ENCODE measurements at regions not wholly inside any gene's neighbourhood (a gene's known extent, or its start where the extent isn't known, plus 50 kb on each side); places are given as distances from the start of the nearest gene placed in this dataset.

DNA sequence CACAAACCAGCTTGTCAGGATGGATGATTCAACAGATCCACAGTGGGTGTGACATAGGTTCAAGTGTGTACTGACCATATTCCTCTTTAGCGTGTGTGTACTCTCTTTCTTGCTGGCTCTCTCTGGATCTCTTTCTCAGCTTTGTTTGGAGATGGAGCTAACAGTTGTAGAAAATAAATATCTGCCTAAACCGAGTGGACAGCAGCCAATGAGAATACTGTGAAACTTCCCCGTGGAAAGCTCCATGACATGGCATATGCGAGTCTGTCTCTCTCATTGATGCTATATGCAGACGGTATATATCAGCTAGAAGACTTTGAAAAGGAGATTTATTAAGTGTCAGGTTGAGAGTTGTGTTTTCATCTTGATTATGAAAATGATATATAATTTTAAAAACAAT is 406.5 kb upstream of the SUCLG2 start:
- TF ChIP-seq EZH2 (IDR thresholded peaks at IDR 0.05; ENCODE audit: low read depth, low read length, severe bottlenecking), result no peak
- TF ChIP-seq, protein P1, sequence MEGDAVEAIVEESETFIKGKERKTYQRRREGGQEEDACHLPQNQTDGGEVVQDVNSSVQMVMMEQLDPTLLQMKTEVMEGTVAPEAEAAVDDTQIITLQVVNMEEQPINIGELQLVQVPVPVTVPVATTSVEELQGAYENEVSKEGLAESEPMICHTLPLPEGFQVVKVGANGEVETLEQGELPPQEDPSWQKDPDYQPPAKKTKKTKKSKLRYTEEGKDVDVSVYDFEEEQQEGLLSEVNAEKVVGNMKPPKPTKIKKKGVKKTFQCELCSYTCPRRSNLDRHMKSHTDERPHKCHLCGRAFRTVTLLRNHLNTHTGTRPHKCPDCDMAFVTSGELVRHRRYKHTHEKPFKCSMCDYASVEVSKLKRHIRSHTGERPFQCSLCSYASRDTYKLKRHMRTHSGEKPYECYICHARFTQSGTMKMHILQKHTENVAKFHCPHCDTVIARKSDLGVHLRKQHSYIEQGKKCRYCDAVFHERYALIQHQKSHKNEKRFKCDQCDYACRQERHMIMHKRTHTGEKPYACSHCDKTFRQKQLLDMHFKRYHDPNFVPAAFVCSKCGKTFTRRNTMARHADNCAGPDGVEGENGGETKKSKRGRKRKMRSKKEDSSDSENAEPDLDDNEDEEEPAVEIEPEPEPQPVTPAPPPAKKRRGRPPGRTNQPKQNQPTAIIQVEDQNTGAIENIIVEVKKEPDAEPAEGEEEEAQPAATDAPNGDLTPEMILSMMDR (IDR thresholded peaks at IDR 0.05; ENCODE audit: control extremely low read depth in 1 of 3, insufficient read depth in 1 of 3, low read depth in 1 of 3, low read length in 3 of 3), result no peak
- TF ChIP-seq POLR2AphosphoS5 (IDR thresholded peaks at IDR 0.05; ENCODE audit: low read depth, low read length), result no peak
- no peak for TF ChIP-seq POLR2A (IDR thresholded peaks at IDR 0.05; ENCODE audit: control extremely low read depth in 1 of 2, low read depth in 2 of 2, low read length in 2 of 2)
- TF ChIP-seq, protein P2, sequence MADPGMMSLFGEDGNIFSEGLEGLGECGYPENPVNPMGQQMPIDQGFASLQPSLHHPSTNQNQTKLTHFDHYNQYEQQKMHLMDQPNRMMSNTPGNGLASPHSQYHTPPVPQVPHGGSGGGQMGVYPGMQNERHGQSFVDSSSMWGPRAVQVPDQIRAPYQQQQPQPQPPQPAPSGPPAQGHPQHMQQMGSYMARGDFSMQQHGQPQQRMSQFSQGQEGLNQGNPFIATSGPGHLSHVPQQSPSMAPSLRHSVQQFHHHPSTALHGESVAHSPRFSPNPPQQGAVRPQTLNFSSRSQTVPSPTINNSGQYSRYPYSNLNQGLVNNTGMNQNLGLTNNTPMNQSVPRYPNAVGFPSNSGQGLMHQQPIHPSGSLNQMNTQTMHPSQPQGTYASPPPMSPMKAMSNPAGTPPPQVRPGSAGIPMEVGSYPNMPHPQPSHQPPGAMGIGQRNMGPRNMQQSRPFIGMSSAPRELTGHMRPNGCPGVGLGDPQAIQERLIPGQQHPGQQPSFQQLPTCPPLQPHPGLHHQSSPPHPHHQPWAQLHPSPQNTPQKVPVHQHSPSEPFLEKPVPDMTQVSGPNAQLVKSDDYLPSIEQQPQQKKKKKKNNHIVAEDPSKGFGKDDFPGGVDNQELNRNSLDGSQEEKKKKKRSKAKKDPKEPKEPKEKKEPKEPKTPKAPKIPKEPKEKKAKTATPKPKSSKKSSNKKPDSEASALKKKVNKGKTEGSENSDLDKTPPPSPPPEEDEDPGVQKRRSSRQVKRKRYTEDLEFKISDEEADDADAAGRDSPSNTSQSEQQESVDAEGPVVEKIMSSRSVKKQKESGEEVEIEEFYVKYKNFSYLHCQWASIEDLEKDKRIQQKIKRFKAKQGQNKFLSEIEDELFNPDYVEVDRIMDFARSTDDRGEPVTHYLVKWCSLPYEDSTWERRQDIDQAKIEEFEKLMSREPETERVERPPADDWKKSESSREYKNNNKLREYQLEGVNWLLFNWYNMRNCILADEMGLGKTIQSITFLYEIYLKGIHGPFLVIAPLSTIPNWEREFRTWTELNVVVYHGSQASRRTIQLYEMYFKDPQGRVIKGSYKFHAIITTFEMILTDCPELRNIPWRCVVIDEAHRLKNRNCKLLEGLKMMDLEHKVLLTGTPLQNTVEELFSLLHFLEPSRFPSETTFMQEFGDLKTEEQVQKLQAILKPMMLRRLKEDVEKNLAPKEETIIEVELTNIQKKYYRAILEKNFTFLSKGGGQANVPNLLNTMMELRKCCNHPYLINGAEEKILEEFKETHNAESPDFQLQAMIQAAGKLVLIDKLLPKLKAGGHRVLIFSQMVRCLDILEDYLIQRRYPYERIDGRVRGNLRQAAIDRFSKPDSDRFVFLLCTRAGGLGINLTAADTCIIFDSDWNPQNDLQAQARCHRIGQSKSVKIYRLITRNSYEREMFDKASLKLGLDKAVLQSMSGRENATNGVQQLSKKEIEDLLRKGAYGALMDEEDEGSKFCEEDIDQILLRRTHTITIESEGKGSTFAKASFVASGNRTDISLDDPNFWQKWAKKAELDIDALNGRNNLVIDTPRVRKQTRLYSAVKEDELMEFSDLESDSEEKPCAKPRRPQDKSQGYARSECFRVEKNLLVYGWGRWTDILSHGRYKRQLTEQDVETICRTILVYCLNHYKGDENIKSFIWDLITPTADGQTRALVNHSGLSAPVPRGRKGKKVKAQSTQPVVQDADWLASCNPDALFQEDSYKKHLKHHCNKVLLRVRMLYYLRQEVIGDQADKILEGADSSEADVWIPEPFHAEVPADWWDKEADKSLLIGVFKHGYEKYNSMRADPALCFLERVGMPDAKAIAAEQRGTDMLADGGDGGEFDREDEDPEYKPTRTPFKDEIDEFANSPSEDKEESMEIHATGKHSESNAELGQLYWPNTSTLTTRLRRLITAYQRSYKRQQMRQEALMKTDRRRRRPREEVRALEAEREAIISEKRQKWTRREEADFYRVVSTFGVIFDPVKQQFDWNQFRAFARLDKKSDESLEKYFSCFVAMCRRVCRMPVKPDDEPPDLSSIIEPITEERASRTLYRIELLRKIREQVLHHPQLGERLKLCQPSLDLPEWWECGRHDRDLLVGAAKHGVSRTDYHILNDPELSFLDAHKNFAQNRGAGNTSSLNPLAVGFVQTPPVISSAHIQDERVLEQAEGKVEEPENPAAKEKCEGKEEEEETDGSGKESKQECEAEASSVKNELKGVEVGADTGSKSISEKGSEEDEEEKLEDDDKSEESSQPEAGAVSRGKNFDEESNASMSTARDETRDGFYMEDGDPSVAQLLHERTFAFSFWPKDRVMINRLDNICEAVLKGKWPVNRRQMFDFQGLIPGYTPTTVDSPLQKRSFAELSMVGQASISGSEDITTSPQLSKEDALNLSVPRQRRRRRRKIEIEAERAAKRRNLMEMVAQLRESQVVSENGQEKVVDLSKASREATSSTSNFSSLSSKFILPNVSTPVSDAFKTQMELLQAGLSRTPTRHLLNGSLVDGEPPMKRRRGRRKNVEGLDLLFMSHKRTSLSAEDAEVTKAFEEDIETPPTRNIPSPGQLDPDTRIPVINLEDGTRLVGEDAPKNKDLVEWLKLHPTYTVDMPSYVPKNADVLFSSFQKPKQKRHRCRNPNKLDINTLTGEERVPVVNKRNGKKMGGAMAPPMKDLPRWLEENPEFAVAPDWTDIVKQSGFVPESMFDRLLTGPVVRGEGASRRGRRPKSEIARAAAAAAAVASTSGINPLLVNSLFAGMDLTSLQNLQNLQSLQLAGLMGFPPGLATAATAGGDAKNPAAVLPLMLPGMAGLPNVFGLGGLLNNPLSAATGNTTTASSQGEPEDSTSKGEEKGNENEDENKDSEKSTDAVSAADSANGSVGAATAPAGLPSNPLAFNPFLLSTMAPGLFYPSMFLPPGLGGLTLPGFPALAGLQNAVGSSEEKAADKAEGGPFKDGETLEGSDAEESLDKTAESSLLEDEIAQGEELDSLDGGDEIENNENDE (IDR thresholded peaks at IDR 0.05; ENCODE audit: insufficient replicate concordance, low read length), result no peak
- TF ChIP-seq, protein P3, sequence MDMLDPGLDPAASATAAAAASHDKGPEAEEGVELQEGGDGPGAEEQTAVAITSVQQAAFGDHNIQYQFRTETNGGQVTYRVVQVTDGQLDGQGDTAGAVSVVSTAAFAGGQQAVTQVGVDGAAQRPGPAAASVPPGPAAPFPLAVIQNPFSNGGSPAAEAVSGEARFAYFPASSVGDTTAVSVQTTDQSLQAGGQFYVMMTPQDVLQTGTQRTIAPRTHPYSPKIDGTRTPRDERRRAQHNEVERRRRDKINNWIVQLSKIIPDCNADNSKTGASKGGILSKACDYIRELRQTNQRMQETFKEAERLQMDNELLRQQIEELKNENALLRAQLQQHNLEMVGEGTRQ (IDR thresholded peaks at IDR 0.05; ENCODE audit: low read length), result no peak
- TF ChIP-seq EP300 (IDR thresholded peaks at IDR 0.05; ENCODE audit: borderline replicate concordance in 1 of 2, low read depth in 2 of 2, low read length in 2 of 2), result no peak
- no peak for TF ChIP-seq YY1 (IDR thresholded peaks at IDR 0.05; ENCODE audit: low read depth, low read length)
- TF ChIP-seq TAF1 (IDR thresholded peaks at IDR 0.05; ENCODE audit: low read depth, low read length), result no peak
- no peak for TF ChIP-seq ZNF274 (IDR thresholded peaks at IDR 0.05; ENCODE audit: borderline replicate concordance, extremely low read depth, low read length)
- no peak for TF ChIP-seq JUND (IDR thresholded peaks at IDR 0.05; ENCODE audit: low read length)
